SIG-M5 treated with dmso at 0.1 percent for 504 hours (cell line): ENCODE measurements at regions not wholly inside any gene's neighbourhood (a gene's known extent, or its start where the extent isn't known, plus 50 kb on each side); places are given as distances from the start of the nearest gene placed in this dataset.

ENCODE experiments used
- DNase-seq: peaks from one replicate; lab custom pipeline; 2025; ENCODE audit not compliant: unreplicated experiment; lab: John Stamatoyannopoulos, UW

GRCh38 chr5:2178071-2178477 is 295.3 kb upstream of the IRX4 start:
- DNase-seq: no peak

- DNase-seq: no peak
Measured at GRCh38 chr5:2177244-2177643, 294.5 kb upstream of the IRX4 start.

GRCh38 chr5:2176581-2176980 is 293.9 kb upstream of the IRX4 start:
- no peak for DNase-seq

GRCh38 chr5:2175842-2176404 is 293.2 kb upstream of the IRX4 start:
- DNase-seq: no peak

GRCh38 chr5:2175041-2175440 is 292.3 kb upstream of the IRX4 start:
- DNase-seq: no peak

- DNase-seq: no peak
Measured at GRCh38 chr5:2174538-2174937, 291.8 kb upstream of the IRX4 start.

GRCh38 chr5:2173151-2173834 is 290.6 kb upstream of the IRX4 start:
- no peak for DNase-seq

- DNase-seq: no peak
Measured at GRCh38 chr5:2172471-2172870, 289.7 kb upstream of the IRX4 start.

- DNase-seq: no peak
Measured at GRCh38 chr5:2170761-2171160, 288.0 kb upstream of the IRX4 start.

GRCh38 chr5:2169850-2170760 is 287.4 kb upstream of the IRX4 start:
- no peak for DNase-seq

GRCh38 chr5:2169430-2169808 is 286.7 kb upstream of the IRX4 start:
- DNase-seq: no peak

- DNase-seq: no peak
Measured at GRCh38 chr5:2168601-2169429, 286.1 kb upstream of the IRX4 start.

GRCh38 chr5:2167671-2168070 is 284.9 kb upstream of the IRX4 start:
- no peak for DNase-seq

- DNase-seq: no peak
Measured at GRCh38 chr5:2166979-2167377, 284.3 kb upstream of the IRX4 start.

GRCh38 chr5:2166306-2166978 is 283.7 kb upstream of the IRX4 start:
- no peak for DNase-seq

- DNase-seq: no peak
Measured at GRCh38 chr5:2165615-2166305, 283.0 kb upstream of the IRX4 start.

- no peak for DNase-seq
Measured at GRCh38 chr5:2165203-2165602, 282.5 kb upstream of the IRX4 start.

GRCh38 chr5:2164586-2164985 is 281.9 kb upstream of the IRX4 start:
- DNase-seq: no peak

GRCh38 chr5:2163940-2164490 is 281.3 kb upstream of the IRX4 start:
- DNase-seq: no peak
